H1 (cell line): ENCODE measurements at regions not wholly inside any gene's neighbourhood (a gene's known extent, or its start where the extent isn't known, plus 50 kb on each side); places are given as distances from the start of the nearest gene placed in this dataset.

Experiments used
- BCL11A ChIP-seq, 2 experiments: IDR thresholded peaks; one replicate each; pipeline ENCODE4 v1.6.1; 2011; ENCODE audit warnings: low read depth in 2 of 2, low read length in 2 of 2, mild to moderate bottlenecking in 2 of 2
- TF ChIP-seq, protein P1 (sequence below), 3 experiments: IDR thresholded peaks; 1 replicate in 2 of 3; 2 replicates in 1 of 3; pipeline versions ENCODE4 v1.5.1 to v1.6.1; 2011; ENCODE audit warnings: low read length in 3 of 3, mild to moderate bottlenecking in 3 of 3, inconsistent platforms in 2 of 3, low read depth in 1 of 3, moderate library complexity in 1 of 3; ENCODE audit not compliant: insufficient read depth in 1 of 3; ENCODE audit errors: control extremely low read depth in 1 of 3

DNA sequence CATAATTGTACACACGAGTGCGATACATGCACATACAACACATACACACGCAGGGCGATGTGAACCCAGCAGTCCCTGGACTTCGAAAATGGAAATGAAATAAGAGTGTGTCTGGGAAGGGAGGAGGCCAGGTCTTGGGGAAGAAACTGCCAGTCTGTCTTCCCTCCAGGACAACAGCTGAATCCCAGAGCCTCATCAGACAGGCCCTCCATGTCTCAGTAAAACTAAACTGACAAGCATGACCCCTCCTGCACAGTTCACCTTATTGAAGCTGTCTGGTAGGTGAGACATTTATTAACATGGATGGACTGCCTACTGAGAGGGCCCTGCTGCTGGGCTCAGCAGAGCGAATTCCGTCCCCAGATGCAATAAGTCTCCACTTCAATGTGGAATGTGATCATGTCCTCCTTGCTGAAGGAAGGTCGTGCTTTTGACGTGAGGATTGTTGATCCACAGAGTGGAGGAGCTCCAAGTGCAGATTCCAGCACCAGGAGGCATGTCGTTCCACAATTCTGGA is 117.4 kb downstream of the SOX9 start:
- TF ChIP-seq BCL11A (IDR thresholded peaks at IDR 0.05; ENCODE audit: low read depth in 2 of 2, low read length in 2 of 2): no peak
- TF ChIP-seq, protein P1, sequence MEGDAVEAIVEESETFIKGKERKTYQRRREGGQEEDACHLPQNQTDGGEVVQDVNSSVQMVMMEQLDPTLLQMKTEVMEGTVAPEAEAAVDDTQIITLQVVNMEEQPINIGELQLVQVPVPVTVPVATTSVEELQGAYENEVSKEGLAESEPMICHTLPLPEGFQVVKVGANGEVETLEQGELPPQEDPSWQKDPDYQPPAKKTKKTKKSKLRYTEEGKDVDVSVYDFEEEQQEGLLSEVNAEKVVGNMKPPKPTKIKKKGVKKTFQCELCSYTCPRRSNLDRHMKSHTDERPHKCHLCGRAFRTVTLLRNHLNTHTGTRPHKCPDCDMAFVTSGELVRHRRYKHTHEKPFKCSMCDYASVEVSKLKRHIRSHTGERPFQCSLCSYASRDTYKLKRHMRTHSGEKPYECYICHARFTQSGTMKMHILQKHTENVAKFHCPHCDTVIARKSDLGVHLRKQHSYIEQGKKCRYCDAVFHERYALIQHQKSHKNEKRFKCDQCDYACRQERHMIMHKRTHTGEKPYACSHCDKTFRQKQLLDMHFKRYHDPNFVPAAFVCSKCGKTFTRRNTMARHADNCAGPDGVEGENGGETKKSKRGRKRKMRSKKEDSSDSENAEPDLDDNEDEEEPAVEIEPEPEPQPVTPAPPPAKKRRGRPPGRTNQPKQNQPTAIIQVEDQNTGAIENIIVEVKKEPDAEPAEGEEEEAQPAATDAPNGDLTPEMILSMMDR (IDR thresholded peaks at IDR 0.05; ENCODE audit: control extremely low read depth in 1 of 3, insufficient read depth in 1 of 3, low read depth in 1 of 3, low read length in 3 of 3): no peak
